GM06990 (cell line): ENCODE measurements at regions not wholly inside any gene's neighbourhood (a gene's known extent, or its start where the extent isn't known, plus 50 kb on each side); places are given as distances from the start of the nearest gene placed in this dataset.
"Not testable (repeated sequence)": the region's sequence is repeated elsewhere in the genome, so short reads cannot be mapped to it uniquely, and the experiment has no call there.

Experiments
- DNase-seq: peaks from one replicate; pipeline ENCODE4 v3.0.0-alpha.2; 2011; ENCODE audit not compliant: insufficient read length; ENCODE audit errors: extremely low read depth
- H3K27me3 ChIP-seq: replicated peaks from 2 replicates; pipeline ENCODE4 v1.6.0; 2011; ENCODE audit warnings: low read length; ENCODE audit not compliant: control insufficient read depth, insufficient read depth
- H3K36me3 ChIP-seq: 2 replicates; pipeline ENCODE4 v1.5.1; 2011; ENCODE audit warnings: low read length; ENCODE audit not compliant: control insufficient read depth, insufficient read depth
- H3K4me3 ChIP-seq: replicated peaks from 2 replicates; pipeline ENCODE4 v1.5.1; 2011; ENCODE audit warnings: low read depth, mild to moderate bottlenecking, control low read depth, low read length
- CTCF ChIP-seq: IDR thresholded peaks from 2 replicates; pipeline ENCODE4 v1.5.1; 2011; ENCODE audit warnings: low read length, control low read depth, mild to moderate bottlenecking, inconsistent platforms; ENCODE audit not compliant: insufficient read depth, poor library complexity, severe bottlenecking

GRCh38 chr12:72203764-72204335, 68.3 kb upstream of the TRHDE start:
- TF ChIP-seq CTCF = no peak

GRCh38 chr12:72207079-72207478, 65.1 kb upstream of the TRHDE start:
- no peak overlapping the region for H3K4me3 ChIP-seq
- H3K36me3 ChIP-seq = no peaks in the 10 kb centered on the region
- no peak for DNase-seq
- no peak for TF ChIP-seq CTCF
- H3K27me3 ChIP-seq = no peaks in the 10 kb centered on the region

More at GRCh38 chr12:72203764-72204335, 68.3 kb upstream of the TRHDE start:
- Histone ChIP-seq H3K36me3 (no peaks in the 10 kb centered on the region), H3K4me3 (no peak overlapping the region), H3K27me3 (no peaks in the 10 kb centered on the region)
- no peak for DNase-seq

- DNase-seq = no peak
- H3K36me3 ChIP-seq = no peaks in the 10 kb centered on the region
- H3K4me3 ChIP-seq = no peak overlapping the region
- no peaks in the 10 kb centered on the region for H3K27me3 ChIP-seq
- no peak for TF ChIP-seq CTCF
These were observed 64.4 kb upstream of the TRHDE start for GRCh38 chr12:72207486-72208409.

DNA sequence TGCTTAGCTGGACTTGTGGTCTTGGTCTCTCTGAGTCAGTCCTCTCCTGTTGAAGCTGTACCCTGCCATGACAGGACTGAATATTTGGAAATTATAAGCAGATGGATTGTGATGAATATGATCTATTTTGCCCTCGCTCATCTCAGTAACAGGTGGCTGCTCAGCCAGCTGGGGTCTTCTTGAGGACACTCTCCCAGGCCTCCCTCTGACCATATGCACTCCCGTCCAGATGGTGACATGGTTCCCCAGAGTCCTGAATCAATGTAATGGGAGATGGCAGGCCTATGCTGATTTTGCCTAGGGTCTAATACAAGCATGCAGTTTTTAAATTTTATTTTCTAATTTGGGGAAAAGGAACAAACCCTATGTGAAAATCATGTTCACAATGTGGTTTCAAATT, 63.1 kb upstream of the TRHDE start:
- H3K4me3 ChIP-seq = no peak overlapping the region
- TF ChIP-seq CTCF = no peak
- no peak for DNase-seq

DNA sequence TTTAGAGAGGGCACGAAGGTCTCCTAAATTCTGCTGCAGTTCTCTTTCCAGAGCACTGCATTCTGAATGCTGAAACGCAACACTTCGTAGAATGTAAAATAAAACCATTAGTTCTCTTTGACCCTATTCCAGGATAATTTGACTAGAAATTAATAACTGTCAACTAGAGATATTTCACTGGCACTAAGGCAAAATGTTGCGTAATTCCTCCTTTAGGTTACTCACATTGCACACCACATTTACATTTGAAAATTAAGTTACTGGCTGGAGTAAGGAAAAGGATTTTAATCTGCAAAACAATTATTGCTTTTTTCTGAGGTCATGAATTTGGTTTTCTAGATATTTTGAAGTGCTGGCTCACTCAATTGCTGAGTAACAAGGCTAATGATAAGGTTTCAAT, 58.0 kb upstream of the TRHDE start:
- DNase-seq = no peak
- H3K4me3 ChIP-seq = no peak overlapping the region
- H3K36me3 ChIP-seq = no peaks in the 10 kb centered on the region
- no peak for TF ChIP-seq CTCF
- no peaks in the 10 kb centered on the region for H3K27me3 ChIP-seq

More for the DNA sequence above, 63.1 kb upstream of the TRHDE start:
- Histone ChIP-seq H3K36me3 (no peaks in the 10 kb centered on the region), H3K27me3 (no peaks in the 10 kb centered on the region)

- H3K36me3 ChIP-seq, H3K4me3 ChIP-seq, DNase-seq, H3K27me3 ChIP-seq: not testable (repeated sequence)
These were observed 56.9 kb upstream of the TRHDE start for GRCh38 chr12:72215287-72215686.
